Trophoblast cell (in vitro differentiated cells and primary cell): ENCODE measurements at regions not wholly inside any gene's neighbourhood (a gene's known extent, or its start where the extent isn't known, plus 50 kb on each side); places are given as distances from the start of the nearest gene placed in this dataset.

Experiments used
- DNase-seq, 2 donors: peaks; one replicate each; pipeline ENCODE4 v3.0.0-alpha.2; 2016
- H2AFZ ChIP-seq: 2 replicates; pipeline ENCODE4 v1.6.1; 2013; ENCODE audit warnings: low read length, moderate library complexity, mild to moderate bottlenecking; ENCODE audit not compliant: insufficient read depth, poor library complexity
- H2AK5ac ChIP-seq: 2 replicates; pipeline ENCODE4 v1.6.1; 2013; ENCODE audit warnings: mild to moderate bottlenecking, low read length
- H2BK120ac ChIP-seq: 2 replicates; pipeline ENCODE4 v1.6.1; 2013; ENCODE audit warnings: low read length, mild to moderate bottlenecking, moderate library complexity; ENCODE audit not compliant: insufficient read depth, poor library complexity
- H2BK12ac ChIP-seq: 2 replicates; pipeline ENCODE4 v1.6.1; 2013; ENCODE audit warnings: mild to moderate bottlenecking, low read length, moderate library complexity
- H2BK5ac ChIP-seq: 2 replicates; pipeline ENCODE4 v1.6.1; 2013; ENCODE audit warnings: low read length, low read depth, moderate library complexity, mild to moderate bottlenecking; ENCODE audit not compliant: poor library complexity
- H3K14ac ChIP-seq: 2 replicates; pipeline ENCODE4 v1.6.1; 2013; ENCODE audit warnings: mild to moderate bottlenecking, low read length
- H3K18ac ChIP-seq: 2 replicates; pipeline ENCODE4 v1.6.1; 2013; ENCODE audit warnings: mild to moderate bottlenecking, low read length
- H3K23ac ChIP-seq: 2 replicates; pipeline ENCODE4 v1.6.1; 2013; ENCODE audit warnings: low read length
- H3K27ac ChIP-seq: 2 replicates; pipeline ENCODE4 v1.5.1; 2013; ENCODE audit warnings: low read depth, mild to moderate bottlenecking, inconsistent platforms, low read length, moderate library complexity
- H3K27me3 ChIP-seq: 2 replicates; pipeline ENCODE4 v1.6.1; 2013; ENCODE audit warnings: inconsistent platforms, mild to moderate bottlenecking, low read length, moderate library complexity; ENCODE audit not compliant: insufficient read depth
- H3K36me3 ChIP-seq, 2 experiments: 1 replicate in 1 of 2; 2 replicates in 1 of 2; pipeline ENCODE4 v1.6.1; 2013; ENCODE audit warnings: low read length in 2 of 2, mild to moderate bottlenecking in 2 of 2, moderate library complexity in 1 of 2; ENCODE audit not compliant: insufficient read depth in 2 of 2, control insufficient read depth in 1 of 2
- H3K4ac ChIP-seq: 2 replicates; pipeline ENCODE4 v1.6.1; 2013; ENCODE audit warnings: low read depth, mild to moderate bottlenecking, low read length, moderate library complexity
- H3K4me1 ChIP-seq, 2 experiments: 1 replicate in 1 of 2; 2 replicates in 1 of 2; pipeline ENCODE4 v1.6.1; 2013; ENCODE audit warnings: low read length in 2 of 2, mild to moderate bottlenecking in 2 of 2, moderate library complexity in 1 of 2; ENCODE audit not compliant: insufficient read depth in 2 of 2, control insufficient read depth in 1 of 2
- H3K4me2 ChIP-seq: 2 replicates; pipeline ENCODE4 v1.6.1; 2013; ENCODE audit warnings: inconsistent platforms, mild to moderate bottlenecking, low read length, moderate library complexity
- H3K4me3 ChIP-seq: 2 replicates; pipeline ENCODE4 v1.5.1; 2013; ENCODE audit warnings: mild to moderate bottlenecking, low read depth, low read length, inconsistent platforms
- H3K79me1 ChIP-seq: one replicate; pipeline ENCODE4 v1.6.1; 2013; ENCODE audit warnings: low read length
- H3K79me2 ChIP-seq: 2 replicates; pipeline ENCODE4 v1.6.1; 2013; ENCODE audit warnings: low read length, mild to moderate bottlenecking; ENCODE audit not compliant: control insufficient read depth, insufficient read depth, poor library complexity
- H3K9ac ChIP-seq: 2 replicates; pipeline ENCODE4 v1.6.1; 2013; ENCODE audit warnings: mild to moderate bottlenecking, low read length
- H3K9me3 ChIP-seq: 2 replicates; pipeline ENCODE4 v1.6.1; 2013; ENCODE audit warnings: low read depth, mild to moderate bottlenecking, control low read depth, inconsistent platforms, low read length; ENCODE audit not compliant: insufficient read depth
- H4K12ac ChIP-seq: 2 replicates; pipeline ENCODE4 v1.6.1; 2013; ENCODE audit warnings: low read depth, mild to moderate bottlenecking, low read length, moderate library complexity
- H4K8ac ChIP-seq: 2 replicates; pipeline ENCODE4 v1.6.1; 2013; ENCODE audit warnings: low read depth, mild to moderate bottlenecking, low read length, moderate library complexity
- H4K91ac ChIP-seq: one replicate; pipeline ENCODE4 v1.6.1; 2013; ENCODE audit warnings: low read depth, mild to moderate bottlenecking, low read length, moderate library complexity
- WGBS: extraction: QIAGEN DNeasy Blood & Tissue Kit; methylation state at CpG from one replicate; pipeline ENCODE4 v1.1.7; 2013; ENCODE audit warnings: missing lambda C conversion rate; ENCODE audit not compliant: insufficient read length, insufficient coverage; ENCODE audit errors: extremely low coverage; 5-methylcytosine and 5-hydroxymethylcytosine counted together

- H3K4ac ChIP-seq: no peak overlapping the region
- no peaks in the 10 kb centered on the region for H3K36me3 ChIP-seq
Measured at GRCh38 chr4:84392951-84393590, 106.0 kb downstream of the NKX6-1 start.

GRCh38 chr4:84389406-84389805, 109.7 kb downstream of the NKX6-1 start:
- no peak overlapping the region for H2BK5ac ChIP-seq
- no peaks in the 10 kb centered on the region for H3K9me3 ChIP-seq
- H3K4me3 ChIP-seq: no peak overlapping the region
- H3K27me3 ChIP-seq: no peaks in the 10 kb centered on the region
- DNase-seq: no peak
- no peak overlapping the region for H3K4me2 ChIP-seq
- H3K14ac ChIP-seq: no peak overlapping the region
- no peaks in the 10 kb centered on the region for H3K36me3 ChIP-seq
- no peaks in the 10 kb centered on the region for H3K79me2 ChIP-seq
- H4K12ac ChIP-seq: no peak overlapping the region
- no peak overlapping the region for H3K23ac ChIP-seq
- no peak overlapping the region for H3K27ac ChIP-seq
- no peak overlapping the region for H3K4ac ChIP-seq
- no peak overlapping the region for H3K18ac ChIP-seq
- no peak overlapping the region for H2AFZ ChIP-seq
- H3K79me1 ChIP-seq: no peaks in the 10 kb centered on the region
- H2BK12ac ChIP-seq: no peak overlapping the region
- WGBS: no CpG with 5 or more reads among the region's 2 CpGs
- no peak overlapping the region for H4K8ac ChIP-seq
- H2BK120ac ChIP-seq: no peak overlapping the region
- no peaks in the 10 kb centered on the region for H3K4me1 ChIP-seq
- H3K9ac ChIP-seq: no peak overlapping the region
- no peak overlapping the region for H4K91ac ChIP-seq
- no peak overlapping the region for H2AK5ac ChIP-seq

More at GRCh38 chr4:84392951-84393590, 106.0 kb downstream of the NKX6-1 start:
- Histone ChIP-seq H3K9me3 (no peaks in the 10 kb centered on the region), H2BK120ac (no peak overlapping the region), H3K27me3 (no peaks in the 10 kb centered on the region), H2BK5ac (no peak overlapping the region), H3K9ac (no peak overlapping the region), H2AK5ac (no peak overlapping the region), H3K23ac (no peak overlapping the region), H3K4me3 (no peak overlapping the region), H3K4me2 (no peak overlapping the region), H3K79me1 (no peaks in the 10 kb centered on the region), H2AFZ (no peak overlapping the region), H3K4me1 (peaks cover 0 to 2% of the 10 kb centered on the region in 2 experiments), H3K18ac (no peak overlapping the region), H4K8ac (no peak overlapping the region), H4K12ac (no peak overlapping the region), H3K14ac (no peak overlapping the region), H4K91ac (no peak overlapping the region), H2BK12ac (no peak overlapping the region), H3K27ac (no peak overlapping the region), H3K79me2 (no peaks in the 10 kb centered on the region)
- WGBS: no CpG with 5 or more reads among the region's 3 CpGs
- no peak for DNase-seq

DNA sequence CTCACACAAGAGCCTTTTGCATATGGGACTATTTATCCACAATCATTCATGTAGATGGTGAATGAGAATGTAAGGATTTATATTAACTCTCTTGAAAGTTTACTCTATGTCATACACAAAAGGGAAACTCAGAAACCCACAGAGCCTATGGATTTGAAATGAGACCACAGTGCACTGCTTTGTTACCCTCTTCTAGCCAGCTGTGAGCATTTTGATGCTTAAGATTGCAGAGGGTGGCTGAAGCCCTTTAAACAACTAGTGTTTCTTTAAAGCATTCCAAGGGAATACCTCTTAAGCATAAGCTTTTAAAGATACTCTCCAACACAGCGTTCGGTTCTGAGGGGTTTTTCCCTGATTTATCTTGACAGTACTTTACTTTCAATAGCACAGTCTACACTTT, 113.9 kb downstream of the NKX6-1 start:
- no peak overlapping the region for H2BK120ac ChIP-seq
- H3K4me3 ChIP-seq: no peak overlapping the region
- H2AK5ac ChIP-seq: no peak overlapping the region
- H3K27ac ChIP-seq: no peak overlapping the region
- no peak overlapping the region for H3K23ac ChIP-seq
- H3K4me2 ChIP-seq: no peak overlapping the region
- H3K18ac ChIP-seq: no peak overlapping the region
- H3K9me3 ChIP-seq: no peaks in the 10 kb centered on the region
- H3K9ac ChIP-seq: no peak overlapping the region
- no peak overlapping the region for H4K91ac ChIP-seq
- H3K14ac ChIP-seq: no peak overlapping the region
- H4K12ac ChIP-seq: no peak overlapping the region
- no peak for DNase-seq
- no peaks in the 10 kb centered on the region for H3K4me1 ChIP-seq
- H2BK5ac ChIP-seq: no peak overlapping the region
- no peak overlapping the region for H2BK12ac ChIP-seq
- no peak overlapping the region for H3K4ac ChIP-seq
- WGBS: no CpG with 5 or more reads among the region's 2 CpGs
- H3K27me3 ChIP-seq: peaks cover 1% of the 10 kb centered on the region
- no peak overlapping the region for H2AFZ ChIP-seq
- no peaks in the 10 kb centered on the region for H3K79me1 ChIP-seq
- H4K8ac ChIP-seq: no peak overlapping the region
- no peaks in the 10 kb centered on the region for H3K36me3 ChIP-seq
- no peaks in the 10 kb centered on the region for H3K79me2 ChIP-seq

- Histone ChIP-seq H3K27ac (no peak overlapping the region), H3K4me1 (no peaks in the 10 kb centered on the region), H3K23ac (no peak overlapping the region), H3K36me3 (no peaks in the 10 kb centered on the region), H3K9me3 (no peaks in the 10 kb centered on the region), H3K14ac (no peak overlapping the region), H3K27me3 (peaks cover 5% of the 10 kb centered on the region), H2BK5ac (no peak overlapping the region), H4K91ac (no peak overlapping the region), H3K18ac (no peak overlapping the region), H2AFZ (no peak overlapping the region), H3K79me1 (no peaks in the 10 kb centered on the region), H2AK5ac (no peak overlapping the region), H2BK12ac (no peak overlapping the region), H3K4me3 (no peak overlapping the region), H4K12ac (no peak overlapping the region), H3K4me2 (no peak overlapping the region), H3K79me2 (no peaks in the 10 kb centered on the region), H3K4ac (no peak overlapping the region), H4K8ac (no peak overlapping the region), H2BK120ac (no peak overlapping the region), H3K9ac (no peak overlapping the region)
- WGBS: no CpG with 5 or more reads among the region's 1 CpG
- no peak for DNase-seq
Measured at GRCh38 chr4:84384801-84385200, 114.3 kb downstream of the NKX6-1 start.
